GM21526 (cell line): ENCODE measurements at regions not wholly inside any gene's neighbourhood (a gene's known extent, or its start where the extent isn't known, plus 50 kb on each side); places are given as distances from the start of the nearest gene placed in this dataset.
"Not testable (repeated sequence)": the region's sequence is repeated elsewhere in the genome, so short reads cannot be mapped to it uniquely, and the experiment has no call there.

Source experiments
- ATAC-seq: cut with Tn5 transposase; IDR thresholded peaks from one replicate; pipeline ENCODE4 v1.9.1; 2021; ENCODE audit warnings: moderate library complexity; ENCODE audit not compliant: unreplicated experiment, low FRiP score

- ATAC-seq, result not testable (repeated sequence)
Observed at GRCh38 chr9:68593760-68594159, 53.1 kb upstream of the TMEM252 start.

DNA sequence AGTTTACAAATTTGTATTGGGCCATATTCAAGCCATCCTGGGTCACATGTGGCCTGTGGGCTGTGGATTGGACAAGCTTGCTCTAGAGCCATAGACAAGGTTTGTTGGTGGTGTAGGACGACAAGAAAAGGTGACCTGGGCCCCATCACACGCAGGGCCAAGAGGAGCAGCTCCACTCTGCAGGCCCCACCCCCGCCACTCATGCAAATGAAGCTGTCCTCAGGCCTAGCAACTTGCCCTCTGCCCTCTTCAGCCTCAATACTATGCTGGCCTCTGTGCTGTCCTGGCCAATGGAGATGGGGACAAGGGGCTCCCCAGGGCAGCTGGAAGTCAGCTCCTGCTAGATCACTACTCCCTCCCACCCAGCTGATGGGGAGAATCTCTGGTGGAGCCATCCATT lies 55.2 kb upstream of the TMEM252 start:
- no peak for ATAC-seq

DNA sequence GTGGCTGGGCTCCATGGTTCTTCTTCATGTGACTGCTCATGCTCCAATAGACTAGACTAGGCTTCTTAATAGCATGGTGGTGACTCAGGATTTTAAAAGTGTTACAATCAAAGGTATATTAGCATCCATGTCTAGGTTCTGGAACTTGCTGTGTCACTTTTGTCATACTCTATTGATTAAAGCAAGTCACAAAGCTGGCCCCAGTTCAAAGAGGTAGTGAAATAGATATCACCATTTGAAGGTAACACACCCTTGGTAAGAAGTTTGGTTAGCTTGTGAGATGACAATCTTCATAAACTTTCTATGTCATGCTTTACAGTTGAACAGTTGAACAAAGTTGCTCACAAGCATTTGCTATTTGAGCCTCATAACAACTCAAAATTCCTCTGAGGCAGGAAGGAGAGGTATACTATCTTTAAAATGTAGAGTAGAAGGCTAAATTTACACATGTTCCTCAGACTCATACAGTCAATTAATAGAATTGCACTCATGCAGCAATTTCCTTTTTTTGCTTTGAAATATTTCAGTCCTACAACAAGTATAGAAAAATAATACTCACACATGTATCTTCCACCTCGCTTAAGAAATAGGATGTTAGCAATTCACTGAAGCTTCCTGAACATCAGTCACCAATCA lies 56.8 kb upstream of the TMEM252 start:
- ATAC-seq, result no peak

DNA sequence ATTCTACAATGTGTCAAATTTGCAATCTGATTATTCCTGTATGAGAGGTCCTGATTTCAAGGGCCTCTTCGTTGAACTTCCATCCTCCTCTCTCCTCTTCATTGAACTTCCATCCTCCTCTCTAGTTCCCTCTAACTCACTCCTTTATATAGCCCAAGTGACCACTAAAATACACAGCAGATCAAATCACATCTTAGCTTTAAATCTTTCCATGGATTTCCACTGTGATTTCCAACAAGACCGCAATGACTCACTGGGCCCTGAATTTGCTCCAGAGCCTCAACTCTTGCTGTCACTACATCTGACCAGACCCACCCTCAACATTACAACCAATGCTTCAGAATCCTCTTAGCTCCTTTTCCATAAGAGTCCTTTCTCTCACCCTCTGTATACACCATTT lies 59.1 kb upstream of the TMEM252 start:
- no peak for ATAC-seq

DNA sequence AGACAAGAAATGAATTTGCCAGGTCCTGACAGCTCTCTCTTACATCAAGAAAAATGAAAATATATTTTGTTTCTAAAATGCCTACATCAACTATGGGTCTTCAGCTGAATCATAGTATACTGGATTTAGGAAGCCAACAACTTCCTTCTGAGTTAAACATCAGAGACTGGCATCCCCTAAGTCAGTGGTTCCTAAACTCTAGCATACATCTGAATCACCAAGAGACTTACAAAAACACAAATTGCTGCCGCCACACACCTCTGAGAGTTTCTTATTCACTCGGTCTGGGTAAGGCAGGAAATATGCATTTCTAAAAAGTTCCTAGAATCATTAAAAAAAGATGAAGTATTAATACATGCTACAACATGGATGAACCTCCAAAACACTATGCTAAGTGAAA lies 60.4 kb upstream of the TMEM252 start:
- no peak for ATAC-seq

DNA sequence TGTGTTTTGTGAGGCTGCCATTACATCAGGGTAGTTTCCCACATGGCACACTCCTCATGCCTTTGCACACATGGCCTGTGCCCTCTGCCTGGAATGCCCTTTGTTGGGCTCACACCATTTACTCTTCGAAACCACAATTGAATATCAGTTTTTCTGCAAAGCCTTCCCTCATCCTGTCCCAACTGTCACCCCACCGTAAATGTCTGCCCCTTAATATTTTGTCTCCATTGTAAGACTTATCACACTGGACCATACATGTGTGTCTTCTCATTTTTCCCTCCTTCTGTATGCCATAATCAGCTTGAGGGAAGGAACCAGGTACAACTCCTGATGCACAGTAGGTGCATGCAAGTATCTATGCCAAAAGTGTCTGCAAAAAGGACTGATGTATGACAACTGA lies 62.7 kb upstream of the TMEM252 start:
- no peak for ATAC-seq

DNA sequence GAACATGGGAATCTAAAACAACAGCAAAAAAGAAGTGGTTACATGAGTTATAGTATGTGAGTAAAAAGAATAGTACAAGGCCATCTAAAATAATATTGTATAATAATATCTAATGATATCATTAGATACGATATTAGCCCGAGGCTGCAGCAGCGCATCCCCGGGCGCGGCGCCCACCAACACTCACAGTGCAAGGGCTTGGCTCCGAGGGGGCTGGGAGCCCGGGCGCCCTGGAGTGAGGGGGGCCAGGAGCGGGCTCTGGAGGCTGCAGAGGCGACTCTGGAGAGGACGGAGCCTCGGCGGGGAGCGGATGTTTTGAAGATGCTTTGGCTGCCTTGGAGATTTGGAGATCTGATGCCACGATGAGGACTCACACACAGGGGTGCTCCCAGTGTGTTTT lies 68.1 kb upstream of the TMEM252 start:
- ATAC-seq, result no peak

- no peak for ATAC-seq
Observed at GRCh38 chr9:68609901-68610415, 69.3 kb upstream of the TMEM252 start.

DNA sequence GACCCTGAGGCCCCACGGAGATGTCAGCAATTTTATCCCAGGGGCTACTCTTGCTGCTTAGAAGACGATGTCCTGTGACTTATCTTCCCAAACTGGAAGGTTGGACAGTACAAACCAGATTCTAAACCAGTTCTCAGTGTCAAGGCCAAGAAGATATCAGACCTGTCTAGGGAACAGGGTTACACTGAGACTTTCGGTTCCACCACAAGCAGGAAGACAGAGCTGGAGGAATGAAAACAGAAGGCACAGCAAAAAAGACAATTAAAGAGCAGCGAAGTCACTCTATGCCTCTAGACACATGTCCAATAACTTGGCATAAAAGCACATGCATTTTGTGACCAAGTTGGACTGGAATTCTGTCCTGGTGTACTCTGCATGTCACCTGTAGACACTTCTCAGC lies 73.4 kb upstream of the TMEM252 start:
- ATAC-seq, result no peak

DNA sequence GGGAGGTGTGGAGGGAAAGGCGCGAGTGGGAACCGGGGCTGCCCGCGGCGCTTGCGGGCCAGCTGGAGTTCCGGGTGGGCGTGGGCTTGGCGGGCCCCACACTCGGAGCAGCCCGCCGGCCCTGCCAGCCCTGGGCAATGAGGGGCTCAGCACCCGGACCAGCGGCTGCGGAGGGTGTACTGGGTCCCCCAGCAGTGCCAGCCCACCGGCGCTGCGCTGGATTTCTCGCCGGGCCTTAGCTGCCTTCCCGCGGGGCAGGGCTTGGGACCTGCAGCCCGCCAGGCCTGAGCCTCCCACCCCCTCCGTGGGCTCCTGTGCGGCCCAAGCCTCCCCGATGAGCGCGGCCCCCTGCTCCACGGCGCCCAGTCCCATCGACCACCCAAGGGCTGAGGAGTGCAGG lies 76.3 kb upstream of the TMEM252 start:
- ATAC-seq, result not testable (repeated sequence)

DNA sequence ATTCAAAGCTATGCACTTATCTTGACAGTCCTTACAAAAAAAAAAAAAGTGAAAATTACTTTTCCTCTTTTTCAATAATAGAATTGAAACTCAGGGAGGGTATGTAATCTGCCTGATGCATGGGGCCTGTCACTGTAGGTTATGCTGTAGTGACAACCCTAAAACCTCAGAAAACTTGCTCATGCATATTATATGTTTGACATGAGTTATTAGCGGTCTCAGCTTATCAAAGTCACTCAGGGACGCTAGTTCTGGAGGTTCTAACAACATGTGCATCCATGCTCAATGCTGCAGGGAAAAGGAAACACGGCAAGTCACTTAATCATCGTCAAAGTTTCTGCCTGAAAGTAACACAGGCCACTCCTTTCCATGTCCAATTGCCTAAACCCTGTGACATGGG lies 78.4 kb upstream of the TMEM252 start:
- ATAC-seq, result no peak

GRCh38 chr9:68619636-68620035 lies 79.0 kb upstream of the TMEM252 start:
- no peak for ATAC-seq

DNA sequence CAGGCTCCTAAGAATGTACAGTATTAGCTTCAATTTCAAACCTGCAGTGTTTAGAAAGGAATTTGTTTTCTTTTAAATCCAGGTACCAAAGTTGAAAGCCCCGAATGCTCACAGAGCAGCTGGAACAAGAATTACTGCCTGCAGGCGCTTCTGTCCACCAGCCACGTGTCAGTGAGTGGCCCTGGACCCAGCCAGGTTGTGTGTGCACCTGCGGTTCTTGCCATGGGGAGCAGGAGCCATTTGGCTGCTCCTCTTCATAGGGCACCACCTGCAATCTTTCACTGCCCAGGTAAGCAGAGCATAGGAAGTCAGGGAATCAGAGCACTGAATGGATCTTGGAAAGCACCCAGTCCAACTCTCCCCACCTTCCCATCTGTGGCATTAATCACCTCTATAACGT lies 79.5 kb upstream of the PIP5K1B start:
- no peak for ATAC-seq

- ATAC-seq, result no peak
Observed at GRCh38 chr9:68626526-68626925, 78.5 kb upstream of the PIP5K1B start.

GRCh38 chr9:68627104-68627503 lies 77.9 kb upstream of the PIP5K1B start:
- ATAC-seq, result no peak

DNA sequence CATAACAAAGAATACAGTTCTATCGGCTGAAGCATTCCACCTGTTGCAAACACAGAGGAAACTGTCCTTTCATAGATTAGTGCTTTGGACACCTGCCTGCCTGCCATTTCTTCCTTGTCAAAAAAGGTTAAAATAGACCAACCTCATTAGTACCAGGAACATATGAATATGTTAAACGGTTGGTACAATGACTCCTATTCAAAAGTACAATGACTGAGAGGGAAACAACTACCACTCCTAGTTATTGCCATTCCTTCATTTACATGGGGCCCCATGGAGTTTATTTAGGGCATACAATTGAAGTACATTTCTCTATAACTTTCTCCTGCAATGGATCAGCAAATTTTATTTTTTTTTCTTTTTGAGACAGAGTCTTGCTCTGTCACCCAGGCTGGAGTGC lies 77.4 kb upstream of the PIP5K1B start:
- no peak for ATAC-seq

DNA sequence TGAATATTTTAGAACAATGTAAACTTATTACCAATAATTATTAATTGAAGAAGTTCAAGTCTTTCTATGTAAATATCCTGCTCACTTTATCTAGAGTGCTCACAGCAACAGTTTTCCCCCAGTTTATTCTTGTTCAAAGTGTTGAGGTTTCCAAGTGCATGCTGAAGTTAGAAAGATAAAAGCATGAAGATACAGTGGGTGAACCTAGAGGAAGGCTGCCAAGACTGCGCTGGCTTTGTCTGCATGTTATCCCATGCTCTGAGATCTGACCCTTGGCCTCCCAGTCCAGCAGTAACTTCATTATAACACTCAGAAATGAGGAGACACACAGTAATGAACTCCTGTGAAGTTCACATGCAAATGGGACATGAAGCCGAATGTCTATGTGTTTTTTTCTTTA lies 76.0 kb upstream of the PIP5K1B start:
- no peak for ATAC-seq

DNA sequence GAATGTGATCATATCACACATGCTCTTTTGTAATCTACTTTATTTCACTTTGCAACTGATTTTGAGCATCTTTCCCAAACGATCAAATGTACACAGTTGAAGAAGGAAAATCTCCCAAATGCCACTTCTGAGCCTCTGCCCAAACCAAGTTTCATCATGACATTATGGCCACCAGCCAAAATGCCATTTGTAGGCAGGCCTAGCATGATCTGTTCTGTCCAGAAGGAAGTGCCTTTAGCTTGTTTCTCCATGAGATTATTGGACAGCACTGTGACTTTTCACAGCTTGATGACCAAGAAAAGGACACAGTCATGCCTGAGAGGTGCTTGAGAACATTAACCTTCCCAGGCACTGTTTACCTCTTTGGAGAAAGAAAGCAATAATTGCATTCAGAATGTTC lies 73.2 kb upstream of the PIP5K1B start:
- no peak for ATAC-seq

GRCh38 chr9:68637020-68637419 lies 68.0 kb upstream of the PIP5K1B start:
- ATAC-seq, result no peak

GRCh38 chr9:68639261-68639660 lies 65.8 kb upstream of the PIP5K1B start:
- not testable (repeated sequence) for ATAC-seq

DNA sequence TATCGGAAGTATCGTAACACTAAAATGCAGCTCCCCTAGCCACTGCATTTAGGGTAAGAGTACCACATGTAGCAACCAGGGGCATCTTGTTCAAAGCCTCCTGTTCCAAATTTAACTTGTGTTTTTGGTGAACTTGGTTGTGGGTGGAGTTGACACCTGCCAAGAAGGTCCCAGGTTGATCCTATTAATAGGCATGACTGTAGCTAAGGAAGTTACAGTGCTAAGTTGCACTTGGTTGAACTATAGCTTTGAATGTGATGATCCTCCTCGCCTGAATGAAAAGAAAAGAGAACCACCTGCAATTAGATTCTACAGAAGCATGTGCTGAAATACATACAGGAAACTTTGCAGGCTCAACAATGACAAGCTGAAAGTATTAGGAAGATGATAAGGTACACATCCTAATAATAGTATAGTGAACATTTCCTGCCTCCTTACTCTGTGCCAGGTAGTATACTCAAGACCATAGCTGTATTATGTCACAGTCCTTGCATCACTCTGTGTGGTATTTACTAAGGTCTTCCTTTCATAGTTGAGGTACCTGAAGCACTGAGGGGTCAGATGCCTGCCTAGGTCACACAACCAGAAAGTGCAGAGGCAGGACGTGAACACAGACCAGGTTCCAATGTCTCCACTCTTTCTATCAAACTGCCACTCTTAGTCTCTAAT lies 64.5 kb upstream of the PIP5K1B start:
- no peak for ATAC-seq
